ENCODE measurements at regions not wholly inside any gene's neighbourhood (a gene's known extent, or its start where the extent isn't known, plus 50 kb on each side); places are given as distances from the start of the nearest gene placed in this dataset.

DNA sequence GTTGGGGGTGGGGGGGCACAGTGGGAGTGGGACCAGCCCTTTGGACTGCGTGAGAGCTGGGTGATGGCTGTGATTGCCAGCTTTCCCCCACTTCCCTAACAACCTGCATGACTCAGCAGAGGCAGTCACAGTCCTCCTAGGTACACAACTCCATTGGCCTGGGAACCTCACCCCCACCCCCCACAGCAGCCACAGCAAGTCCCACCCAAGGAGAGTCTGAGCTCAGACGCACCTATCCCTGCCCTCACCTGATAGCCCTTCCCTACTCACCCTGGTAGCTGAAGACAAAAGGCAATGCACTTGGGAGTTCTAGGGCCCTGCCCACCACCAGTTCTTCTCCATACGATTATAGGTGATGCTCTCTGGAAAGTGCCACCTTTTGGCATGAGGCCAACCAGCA lies 188.9 kb downstream of the ZNF648 start:
- TF ChIP-seq EZH2 (IDR thresholded peaks at IDR 0.05; ENCODE audit: borderline replicate concordance): no peak
- TF ChIP-seq, protein P1, sequence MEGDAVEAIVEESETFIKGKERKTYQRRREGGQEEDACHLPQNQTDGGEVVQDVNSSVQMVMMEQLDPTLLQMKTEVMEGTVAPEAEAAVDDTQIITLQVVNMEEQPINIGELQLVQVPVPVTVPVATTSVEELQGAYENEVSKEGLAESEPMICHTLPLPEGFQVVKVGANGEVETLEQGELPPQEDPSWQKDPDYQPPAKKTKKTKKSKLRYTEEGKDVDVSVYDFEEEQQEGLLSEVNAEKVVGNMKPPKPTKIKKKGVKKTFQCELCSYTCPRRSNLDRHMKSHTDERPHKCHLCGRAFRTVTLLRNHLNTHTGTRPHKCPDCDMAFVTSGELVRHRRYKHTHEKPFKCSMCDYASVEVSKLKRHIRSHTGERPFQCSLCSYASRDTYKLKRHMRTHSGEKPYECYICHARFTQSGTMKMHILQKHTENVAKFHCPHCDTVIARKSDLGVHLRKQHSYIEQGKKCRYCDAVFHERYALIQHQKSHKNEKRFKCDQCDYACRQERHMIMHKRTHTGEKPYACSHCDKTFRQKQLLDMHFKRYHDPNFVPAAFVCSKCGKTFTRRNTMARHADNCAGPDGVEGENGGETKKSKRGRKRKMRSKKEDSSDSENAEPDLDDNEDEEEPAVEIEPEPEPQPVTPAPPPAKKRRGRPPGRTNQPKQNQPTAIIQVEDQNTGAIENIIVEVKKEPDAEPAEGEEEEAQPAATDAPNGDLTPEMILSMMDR (IDR thresholded peaks at IDR 0.05; ENCODE audit: poor library complexity): no peak
